ENCODE measurements at regions not wholly inside any gene's neighbourhood (a gene's known extent, or its start where the extent isn't known, plus 50 kb on each side); places are given as distances from the start of the nearest gene placed in this dataset.

DNA sequence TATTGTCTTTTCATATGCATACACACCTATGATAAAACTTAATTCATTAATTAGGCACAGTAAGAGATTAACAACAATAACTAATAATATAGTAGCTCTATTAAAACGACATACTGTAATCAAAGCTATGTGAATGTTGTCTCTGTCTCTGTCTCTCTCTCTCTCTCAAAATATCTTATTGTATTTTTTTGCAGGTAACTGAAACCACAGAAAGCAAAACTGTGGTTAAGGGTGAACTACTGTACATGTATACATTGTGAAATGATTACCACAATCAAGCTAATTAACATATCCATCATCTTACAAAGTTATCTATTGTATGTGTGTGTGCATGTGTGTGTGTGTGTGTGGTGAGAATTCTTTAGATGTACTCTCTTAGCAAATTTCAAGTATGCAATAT is 242.0 kb upstream of the RSPO3 start:
- Mint-ChIP-seq H3K9me3 (ENCODE audit: unreplicated experiment) (no peaks in the 10 kb centered on the region), H3K4me3 (ENCODE audit: unreplicated experiment) (no peak overlapping the region), H3K4me1 (ENCODE audit: low read depth, unreplicated experiment) (no peaks in the 10 kb centered on the region), H3K27me3 (ENCODE audit: insufficient read depth, unreplicated experiment) (no peaks in the 10 kb centered on the region), H3K27ac (ENCODE audit: unreplicated experiment) (no peak overlapping the region), H3K36me3 (ENCODE audit: insufficient read depth, unreplicated experiment) (peaks cover 4% of the 10 kb centered on the region)
- Histone ChIP-seq H3K9me3 (no peaks in the 10 kb centered on the region; the same call in 1 of the 2 replicates), H3K36me3 (ENCODE audit: control insufficient read depth, insufficient read depth, low read length) (no peaks in the 10 kb centered on the region), H3K4me3 (ENCODE audit: low read depth, low read length) (no peak overlapping the region), H3K4me1 (no peaks in the 10 kb centered on the region), H3K27me3 (replicated peaks; ENCODE audit: control insufficient read depth, insufficient read depth, low read length) (no peaks in the 10 kb centered on the region)
- no peak for DNase-seq
- POLR2A ChIA-PET: no interaction called here
- TF ChIP-seq, protein P1, sequence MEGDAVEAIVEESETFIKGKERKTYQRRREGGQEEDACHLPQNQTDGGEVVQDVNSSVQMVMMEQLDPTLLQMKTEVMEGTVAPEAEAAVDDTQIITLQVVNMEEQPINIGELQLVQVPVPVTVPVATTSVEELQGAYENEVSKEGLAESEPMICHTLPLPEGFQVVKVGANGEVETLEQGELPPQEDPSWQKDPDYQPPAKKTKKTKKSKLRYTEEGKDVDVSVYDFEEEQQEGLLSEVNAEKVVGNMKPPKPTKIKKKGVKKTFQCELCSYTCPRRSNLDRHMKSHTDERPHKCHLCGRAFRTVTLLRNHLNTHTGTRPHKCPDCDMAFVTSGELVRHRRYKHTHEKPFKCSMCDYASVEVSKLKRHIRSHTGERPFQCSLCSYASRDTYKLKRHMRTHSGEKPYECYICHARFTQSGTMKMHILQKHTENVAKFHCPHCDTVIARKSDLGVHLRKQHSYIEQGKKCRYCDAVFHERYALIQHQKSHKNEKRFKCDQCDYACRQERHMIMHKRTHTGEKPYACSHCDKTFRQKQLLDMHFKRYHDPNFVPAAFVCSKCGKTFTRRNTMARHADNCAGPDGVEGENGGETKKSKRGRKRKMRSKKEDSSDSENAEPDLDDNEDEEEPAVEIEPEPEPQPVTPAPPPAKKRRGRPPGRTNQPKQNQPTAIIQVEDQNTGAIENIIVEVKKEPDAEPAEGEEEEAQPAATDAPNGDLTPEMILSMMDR (IDR thresholded peaks at IDR 0.05; ENCODE audit: insufficient read depth in 1 of 2, low read depth in 1 of 2, low read length in 1 of 2, severe bottlenecking in 1 of 2, unreplicated experiment in 1 of 2): no peak
- CTCF ChIA-PET: no interaction called here
- BruUV-seq (replicated peaks): no TSS peak
- intact Hi-C loops (cut with micrococcal nuclease; ENCODE audit: unreplicated experiment): no loop called here

DNA sequence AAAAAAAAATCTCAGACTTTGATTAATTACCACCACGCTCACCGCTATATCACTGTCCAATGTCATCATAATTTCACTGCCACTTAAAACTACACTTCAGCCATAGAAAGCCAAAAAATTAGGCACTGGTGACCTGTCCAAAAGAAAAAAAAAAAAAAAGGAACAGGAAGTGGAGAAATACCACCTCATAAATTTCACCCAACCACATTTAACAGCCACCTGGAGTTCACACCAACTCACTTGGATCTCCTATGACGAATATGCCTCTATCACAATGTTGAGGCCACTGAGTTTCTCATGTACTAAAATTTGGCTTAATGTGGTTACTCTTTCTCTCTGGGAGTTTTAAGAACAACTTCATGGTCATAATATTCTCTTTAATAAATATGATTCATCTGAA is 237.5 kb upstream of the RSPO3 start:
- H3K4me1 ChIP-seq: no peaks in the 10 kb centered on the region
- CTCF ChIA-PET: no interaction called here
- Mint-ChIP-seq H3K36me3 (ENCODE audit: insufficient read depth, unreplicated experiment) (no peaks in the 10 kb centered on the region), H3K4me3 (ENCODE audit: unreplicated experiment) (no peak overlapping the region), H3K9me3 (ENCODE audit: unreplicated experiment) (no peaks in the 10 kb centered on the region), H3K27ac (ENCODE audit: unreplicated experiment) (no peak overlapping the region), H3K27me3 (ENCODE audit: insufficient read depth, unreplicated experiment) (no peaks in the 10 kb centered on the region), H3K4me1 (ENCODE audit: low read depth, unreplicated experiment) (no peaks in the 10 kb centered on the region)
- no peaks in the 10 kb centered on the region for H3K27me3 ChIP-seq (replicated peaks; ENCODE audit: control insufficient read depth, insufficient read depth, low read length)
- DNase-seq: no peak
- POLR2A ChIA-PET: no interaction called here
- no TSS peak for BruUV-seq (replicated peaks)
- intact Hi-C loops (cut with micrococcal nuclease; ENCODE audit: unreplicated experiment): no loop called here
- TF ChIP-seq, protein P1 (IDR thresholded peaks at IDR 0.05; ENCODE audit: insufficient read depth in 1 of 2, low read depth in 1 of 2, low read length in 1 of 2, severe bottlenecking in 1 of 2, unreplicated experiment in 1 of 2): no peak
- H3K4me3 ChIP-seq (ENCODE audit: low read depth, low read length): no peak overlapping the region
- no peaks in the 10 kb centered on the region for H3K36me3 ChIP-seq (ENCODE audit: control insufficient read depth, insufficient read depth, low read length)
- no peaks in the 10 kb centered on the region; the same call in 1 of the 2 replicates for H3K9me3 ChIP-seq

GRCh38 chr6:126886106-126886505 is 232.4 kb upstream of the RSPO3 start:
- ChIA-PET CTCF (no interaction called here), POLR2A (no interaction called here)
- BruUV-seq (replicated peaks): no TSS peak
- H3K27ac Mint-ChIP-seq (ENCODE audit: unreplicated experiment): no peak overlapping the region
- intact Hi-C loops (cut with micrococcal nuclease; ENCODE audit: unreplicated experiment): no loop called here
- H3K4me3 Mint-ChIP-seq (ENCODE audit: unreplicated experiment): no peak overlapping the region
- TF ChIP-seq, protein P1 (IDR thresholded peaks at IDR 0.05; ENCODE audit: insufficient read depth in 1 of 2, low read depth in 1 of 2, low read length in 1 of 2, severe bottlenecking in 1 of 2, unreplicated experiment in 1 of 2): no peak
- Histone ChIP-seq H3K4me1 (peaks cover 20% of the 10 kb centered on the region), H3K4me3 (ENCODE audit: low read depth, low read length) (no peak overlapping the region), H3K9me3 (0 out of 2 replicates have a peak, but pooled peaks cover 4% of the 10 kb centered on the region), H3K27me3 (replicated peaks; ENCODE audit: control insufficient read depth, insufficient read depth, low read length) (no peaks in the 10 kb centered on the region), H3K36me3 (ENCODE audit: control insufficient read depth, insufficient read depth, low read length) (no peaks in the 10 kb centered on the region)
- no peaks in the 10 kb centered on the region for H3K27me3 Mint-ChIP-seq (ENCODE audit: insufficient read depth, unreplicated experiment)
- no peaks in the 10 kb centered on the region for H3K36me3 Mint-ChIP-seq (ENCODE audit: insufficient read depth, unreplicated experiment)
- DNase-seq: no peak
- no peaks in the 10 kb centered on the region for H3K9me3 Mint-ChIP-seq (ENCODE audit: unreplicated experiment)
- peaks cover 17% of the 10 kb centered on the region for H3K4me1 Mint-ChIP-seq (ENCODE audit: low read depth, unreplicated experiment)

All from Caco-2 (cell line).